PC-3 (cell line): ENCODE measurements at regions not wholly inside any gene's neighbourhood (a gene's known extent, or its start where the extent isn't known, plus 50 kb on each side); places are given as distances from the start of the nearest gene placed in this dataset.

ENCODE experiments used
- CTCF ChIP-seq: fragments of 300-600 bp; sonication (generic); conservative IDR thresholded peaks from 2 replicates; pipeline ENCODE4 v1.5.1; 2017; ENCODE audit warnings: antibody characterized with exemption, low read depth, mild to moderate bottlenecking, low read length
- EZH2 ChIP-seq: fragments of 300-600 bp; sonication (generic); IDR thresholded peaks from one replicate; pipeline ENCODE4 v1.6.1; 2017; ENCODE audit warnings: antibody characterized with exemption, mild to moderate bottlenecking, low read length; ENCODE audit not compliant: unreplicated experiment

- TF ChIP-seq CTCF (no peak), EZH2 (no peak)
Measured at GRCh38 chr5:88370824-88371223, 102.2 kb upstream of the TMEM161B start.
